ENCODE measurements at regions not wholly inside any gene's neighbourhood (a gene's known extent, or its start where the extent isn't known, plus 50 kb on each side); places are given as distances from the start of the nearest gene placed in this dataset.

- DNase-seq = no peak
Observed at GRCh38 chr2:78634425-78634824, 391.1 kb upstream of the REG3G start.

GRCh38 chr2:78644854-78645253 is 380.6 kb upstream of the REG3G start:
- no peak for DNase-seq

- no peak for DNase-seq
Observed at GRCh38 chr2:78646533-78647364, 378.8 kb upstream of the REG3G start.

GRCh38 chr2:78648558-78648957 is 376.9 kb upstream of the REG3G start:
- no peak for DNase-seq

- no peak for DNase-seq
Observed at GRCh38 chr2:78654941-78655340, 370.6 kb upstream of the REG3G start.

GRCh38 chr2:78676921-78677696 is 348.4 kb upstream of the REG3G start:
- no peak for DNase-seq

- DNase-seq = no peak
Observed at GRCh38 chr2:78677774-78678173, 347.7 kb upstream of the REG3G start.

- no peak for DNase-seq
Observed at GRCh38 chr2:78681386-78681785, 344.1 kb upstream of the REG3G start.

- no peak for DNase-seq
Observed at GRCh38 chr2:78682781-78683180, 342.7 kb upstream of the REG3G start.

GRCh38 chr2:78686625-78687153 is 338.8 kb upstream of the REG3G start:
- no peak for DNase-seq

- DNase-seq = no peak
Observed at GRCh38 chr2:78699696-78700095, 325.8 kb upstream of the REG3G start.

GRCh38 chr2:78701546-78701945 is 324.0 kb upstream of the REG3G start:
- no peak for DNase-seq

GRCh38 chr2:78707776-78708386 is 317.6 kb upstream of the REG3G start:
- no peak for DNase-seq

GRCh38 chr2:78710632-78711375 is 314.7 kb upstream of the REG3G start:
- DNase-seq = no peak

GRCh38 chr2:78715293-78715692 is 310.2 kb upstream of the REG3G start:
- no peak for DNase-seq

GRCh38 chr2:78718024-78718423 is 307.5 kb upstream of the REG3G start:
- DNase-seq = no peak

GRCh38 chr2:78718473-78718872 is 307.0 kb upstream of the REG3G start:
- DNase-seq = no peak

GRCh38 chr2:78721355-78722033 is 304.0 kb upstream of the REG3G start:
- no peak for DNase-seq

GRCh38 chr2:78734221-78734620 is 291.3 kb upstream of the REG3G start:
- no peak for DNase-seq

GRCh38 chr2:78739282-78739681 is 286.2 kb upstream of the REG3G start:
- DNase-seq = no peak

- DNase-seq = no peak
Observed at GRCh38 chr2:78749638-78750037, 275.9 kb upstream of the REG3G start.

- no peak for DNase-seq
Observed at GRCh38 chr2:78750219-78750618, 275.3 kb upstream of the REG3G start.

Measured in NCI-H345 (cell line).